NCI-H526 treated with DMSO at 0.1 percent for 48 hours (cell line): ENCODE measurements at regions not wholly inside any gene's neighbourhood (a gene's known extent, or its start where the extent isn't known, plus 50 kb on each side); places are given as distances from the start of the nearest gene placed in this dataset.
"Not testable (repeated sequence)": the region's sequence is repeated elsewhere in the genome, so short reads cannot be mapped to it uniquely, and the experiment has no call there.

ENCODE experiments used
- DNase-seq: peaks from one replicate; lab custom pipeline; 2025; lab: John Stamatoyannopoulos, UW

DNA sequence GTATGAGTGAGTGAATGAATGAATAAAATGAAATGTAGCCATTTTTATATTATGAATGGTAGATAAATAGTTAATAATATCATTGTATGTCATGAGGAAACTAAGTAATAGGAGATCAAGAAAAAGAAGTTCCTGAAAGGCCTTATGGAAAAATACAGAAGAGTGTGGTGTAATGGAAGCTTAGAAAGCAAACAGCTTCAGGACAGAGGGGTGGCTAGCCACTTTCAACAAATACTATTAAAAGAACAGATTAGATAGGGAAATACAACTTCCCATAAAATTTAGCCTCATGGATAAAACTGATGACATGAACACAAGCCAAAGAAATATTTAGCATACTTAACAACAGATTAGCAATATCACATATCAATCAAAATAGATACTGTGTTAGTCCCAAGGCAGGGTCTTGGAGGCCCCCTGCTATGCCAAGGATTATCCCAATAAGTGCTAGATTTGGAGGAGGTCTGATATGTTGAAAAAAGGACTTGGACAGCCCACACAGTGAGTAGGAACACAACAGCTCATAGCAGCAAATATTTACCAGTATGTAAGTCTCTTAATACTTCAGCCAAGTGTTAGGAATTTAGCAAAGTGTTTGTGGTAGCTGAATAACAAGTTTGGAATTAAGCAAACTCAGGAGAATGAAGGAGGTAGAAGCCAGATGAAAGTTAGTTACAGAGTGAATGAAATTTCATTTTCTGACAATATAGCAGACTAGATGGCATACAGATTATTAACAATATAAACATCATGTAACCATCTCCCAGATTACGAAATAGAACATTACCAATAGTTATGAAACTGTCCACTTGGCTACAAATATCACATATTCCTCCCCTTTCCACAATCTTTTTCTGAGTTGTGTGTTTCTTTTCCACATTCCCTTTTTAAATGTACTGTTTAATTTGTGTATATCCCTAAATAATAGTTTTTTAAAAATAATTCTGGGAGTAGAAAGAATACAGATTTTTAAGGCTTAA lies 1632.0 kb downstream of the PCDH9 start:
- DNase-seq = no peak

DNA sequence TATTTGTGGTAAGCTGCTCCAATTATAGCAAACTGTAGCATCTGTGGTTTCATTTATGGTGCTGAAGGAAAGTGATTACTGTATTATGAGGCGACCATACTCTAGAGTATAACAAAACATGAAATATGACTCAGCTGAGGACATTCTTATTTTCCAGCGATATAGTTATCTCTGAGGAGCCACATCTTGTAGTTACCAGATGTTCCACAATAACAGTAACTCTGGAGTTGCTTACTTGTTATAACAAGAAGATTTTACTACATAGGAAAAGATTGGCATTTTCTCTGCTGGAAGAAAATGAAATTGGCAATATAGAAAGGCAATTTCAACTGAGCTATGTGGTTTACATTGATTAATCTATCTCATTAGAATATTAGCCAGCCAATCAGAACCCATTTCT lies 1634.2 kb downstream of the PCDH9 start:
- no peak for DNase-seq

DNA sequence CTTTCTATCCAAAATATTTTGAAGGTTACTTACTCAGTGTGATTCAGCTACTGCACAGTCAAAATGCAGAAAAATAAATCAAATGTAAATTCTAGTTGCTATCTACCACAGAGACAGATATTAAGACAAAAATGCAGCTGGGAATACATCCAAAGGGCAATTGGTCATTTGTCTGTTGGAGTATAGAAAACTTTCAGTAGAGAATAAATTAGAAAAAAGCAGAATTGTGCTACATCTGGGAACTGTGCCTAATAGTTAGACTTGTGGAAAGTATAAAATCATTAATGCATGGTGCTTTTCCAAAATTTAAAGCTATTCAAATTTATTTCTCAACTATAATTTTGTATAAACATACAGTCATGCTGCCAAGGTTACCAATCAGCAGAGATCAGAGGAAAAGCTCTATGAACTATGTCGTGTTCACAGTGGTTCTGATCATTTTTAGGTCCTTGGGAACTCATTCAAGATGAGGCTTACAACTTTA lies 1635.8 kb downstream of the PCDH9 start:
- no peak for DNase-seq

DNA sequence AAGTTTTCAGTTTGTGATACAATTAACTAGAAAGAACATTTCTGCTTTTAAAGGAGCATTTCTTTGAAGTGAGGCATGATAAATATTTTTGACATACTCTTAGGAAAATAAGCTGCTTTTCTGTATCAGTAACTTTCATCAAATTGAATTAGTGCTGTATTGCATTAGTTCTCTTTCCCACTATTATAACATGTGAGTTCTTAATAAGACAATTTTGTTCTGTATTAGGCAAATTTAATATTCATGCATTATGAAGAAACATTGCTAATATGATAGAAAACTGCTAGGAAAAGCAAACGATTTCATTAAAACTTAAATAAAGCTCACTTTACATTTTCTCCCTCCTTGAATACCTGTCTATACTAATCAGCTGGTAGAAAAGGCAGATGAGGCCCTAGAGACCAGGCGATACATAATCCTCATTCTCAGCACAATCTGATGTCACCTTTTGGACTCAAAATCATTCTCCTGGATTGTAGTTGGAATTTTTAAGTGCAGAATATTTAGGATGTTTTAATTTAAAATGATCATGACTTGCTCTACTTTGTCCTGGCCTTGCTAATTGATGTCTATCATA lies 1636.8 kb downstream of the PCDH9 start:
- no peak for DNase-seq

DNA sequence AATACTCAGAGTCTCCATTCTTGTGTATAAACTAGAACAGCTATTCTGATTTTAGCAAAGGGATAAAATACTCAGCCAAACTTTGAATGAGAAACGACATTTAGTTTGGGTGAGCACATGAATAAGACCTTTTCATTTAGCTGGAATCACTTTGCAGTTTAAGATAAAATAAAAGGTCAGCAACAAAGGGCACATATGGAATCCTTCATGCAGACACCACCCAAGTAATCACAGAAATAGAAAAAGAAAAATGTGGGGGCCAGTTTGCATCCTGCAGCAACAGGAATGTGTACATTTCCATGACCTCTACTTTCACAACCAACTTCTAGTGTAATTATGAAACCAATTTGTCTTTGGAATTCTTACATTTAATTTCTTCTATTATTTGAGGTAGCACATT lies 1637.4 kb downstream of the PCDH9 start:
- no peak for DNase-seq

DNA sequence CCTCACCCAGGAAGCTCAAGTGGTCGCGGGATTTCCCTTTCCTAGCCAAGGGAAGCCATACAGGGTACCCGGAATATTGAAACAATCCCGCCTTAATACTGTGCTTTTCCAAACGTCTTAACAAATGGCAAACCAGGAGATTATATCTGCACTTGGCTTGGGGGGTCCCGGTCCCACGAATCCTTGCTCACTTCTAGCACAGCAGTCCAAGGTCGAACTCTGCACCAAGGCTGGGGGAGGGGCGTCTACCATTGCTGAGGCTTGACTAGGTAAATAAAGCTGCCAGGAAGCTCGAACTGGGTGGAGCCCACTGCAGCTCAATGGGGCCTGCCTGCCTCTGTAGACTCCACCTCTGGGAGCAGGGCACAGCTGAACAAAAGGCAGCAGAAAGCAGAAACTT lies 1644.8 kb downstream of the PCDH9 start:
- no peak for DNase-seq

DNA sequence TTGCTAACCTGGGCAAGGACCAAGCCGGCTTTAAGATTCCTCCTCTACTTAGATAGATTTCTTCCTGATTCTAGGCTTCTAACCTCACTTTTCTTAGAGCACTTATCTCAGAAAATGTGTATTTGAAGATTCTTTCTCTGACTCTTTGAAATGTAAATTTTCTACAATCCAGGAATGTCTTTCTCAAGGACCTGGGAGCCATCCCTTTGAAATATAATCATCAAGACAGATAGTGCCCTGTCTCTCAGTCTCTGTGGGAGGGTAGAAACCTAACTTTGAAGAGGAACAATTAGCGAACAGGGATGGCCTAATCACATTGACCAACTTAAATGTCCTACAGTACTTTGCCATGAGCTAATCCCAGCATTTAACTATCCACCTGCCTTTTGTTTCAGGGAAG lies 1646.0 kb downstream of the PCDH9 start:
- no peak for DNase-seq

DNA sequence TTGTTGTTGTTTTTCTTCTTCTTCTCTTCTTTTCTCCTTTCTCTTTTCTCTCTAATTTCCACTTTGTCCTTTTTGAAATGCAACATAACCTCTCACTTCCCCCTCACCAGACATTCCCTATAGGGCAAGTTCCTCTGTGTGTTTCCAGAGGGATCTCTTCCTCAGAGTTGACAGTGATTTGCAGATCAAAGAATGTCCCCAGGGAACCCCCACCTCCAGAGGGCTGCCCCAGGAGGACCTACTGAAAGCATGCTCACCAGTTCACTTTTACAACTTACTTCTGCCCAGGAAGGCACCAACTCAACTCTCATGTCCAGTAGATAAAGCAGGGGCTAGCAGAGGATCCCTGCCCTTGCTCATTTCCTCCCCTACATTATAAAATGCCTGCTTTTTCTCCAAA lies 1648.0 kb downstream of the PCDH9 start:
- no peak for DNase-seq

DNA sequence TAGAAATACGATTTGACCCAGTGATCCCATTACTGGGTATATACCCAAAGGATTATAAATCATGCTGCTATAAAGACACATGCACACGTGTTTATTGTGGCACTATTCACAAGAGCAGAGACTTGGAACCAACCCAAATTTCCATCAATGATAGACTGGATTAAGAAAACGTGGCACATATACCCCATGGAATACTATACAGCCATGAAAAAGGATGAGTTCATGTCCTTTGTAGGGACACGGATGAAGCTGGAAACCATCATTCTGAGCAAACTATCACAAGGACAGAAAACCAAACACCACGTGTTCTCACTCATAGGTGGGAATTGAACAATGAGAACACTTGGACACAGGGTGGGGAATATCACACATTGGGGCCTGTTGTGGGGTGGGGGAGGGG lies 1665.6 kb downstream of the PCDH9 start:
- not testable (repeated sequence) for DNase-seq

DNA sequence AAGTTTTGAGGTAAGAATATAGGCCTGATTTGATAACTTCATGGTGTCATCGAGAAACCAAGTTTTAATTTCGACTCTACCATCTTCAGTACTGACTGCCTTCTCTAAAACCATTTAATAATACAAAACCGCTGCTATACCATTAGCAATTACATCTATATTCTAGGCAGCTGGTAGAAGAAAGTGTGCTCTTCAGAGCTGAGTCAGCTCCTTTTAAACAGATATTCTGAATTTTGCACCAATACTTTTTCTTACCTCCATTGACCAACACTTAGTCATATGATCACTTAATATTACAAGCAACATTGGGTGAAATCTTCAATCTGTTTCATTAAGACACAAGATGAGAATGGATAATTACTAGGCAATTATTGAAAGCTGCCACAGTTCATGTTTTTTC lies 1667.8 kb downstream of the PCDH9 start:
- DNase-seq = no peak

DNA sequence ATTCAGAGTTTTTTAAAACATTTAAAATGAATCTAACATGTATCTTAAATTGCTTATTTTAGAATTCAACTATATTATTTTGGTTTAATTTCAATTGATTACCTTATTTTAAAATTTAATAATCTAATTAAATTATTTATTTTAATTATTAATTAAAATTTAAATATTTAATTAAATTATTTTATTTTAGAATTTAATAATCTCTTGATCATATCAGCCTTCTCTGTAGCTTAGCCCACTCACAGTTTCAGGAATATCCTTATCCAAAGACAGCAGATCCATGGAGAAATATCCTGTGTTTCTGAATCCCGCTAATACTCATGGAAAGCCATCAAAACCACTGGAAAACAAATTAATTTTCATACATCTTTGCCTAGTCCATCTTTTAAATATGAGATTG lies 1669.2 kb downstream of the PCDH9 start:
- DNase-seq = no peak

DNA sequence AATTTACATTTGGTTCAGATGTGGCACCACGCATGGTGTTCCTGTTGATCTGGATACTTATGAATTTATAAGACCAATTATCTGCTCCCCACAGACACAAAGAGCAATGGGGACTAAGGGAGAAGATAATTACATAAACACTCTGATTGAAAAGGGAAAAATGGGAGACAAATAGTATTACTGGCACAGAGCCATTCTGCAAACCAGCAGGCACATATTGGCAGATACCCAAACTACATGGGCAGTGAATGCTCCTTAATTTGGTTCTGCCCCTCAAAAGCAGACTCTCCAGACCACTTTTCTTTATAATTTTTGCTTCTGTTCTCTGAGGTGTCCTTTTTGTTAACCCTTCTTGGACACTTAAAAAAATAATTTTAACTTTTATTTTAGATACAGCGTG lies 1674.2 kb downstream of the PCDH9 start:
- DNase-seq = no peak

DNA sequence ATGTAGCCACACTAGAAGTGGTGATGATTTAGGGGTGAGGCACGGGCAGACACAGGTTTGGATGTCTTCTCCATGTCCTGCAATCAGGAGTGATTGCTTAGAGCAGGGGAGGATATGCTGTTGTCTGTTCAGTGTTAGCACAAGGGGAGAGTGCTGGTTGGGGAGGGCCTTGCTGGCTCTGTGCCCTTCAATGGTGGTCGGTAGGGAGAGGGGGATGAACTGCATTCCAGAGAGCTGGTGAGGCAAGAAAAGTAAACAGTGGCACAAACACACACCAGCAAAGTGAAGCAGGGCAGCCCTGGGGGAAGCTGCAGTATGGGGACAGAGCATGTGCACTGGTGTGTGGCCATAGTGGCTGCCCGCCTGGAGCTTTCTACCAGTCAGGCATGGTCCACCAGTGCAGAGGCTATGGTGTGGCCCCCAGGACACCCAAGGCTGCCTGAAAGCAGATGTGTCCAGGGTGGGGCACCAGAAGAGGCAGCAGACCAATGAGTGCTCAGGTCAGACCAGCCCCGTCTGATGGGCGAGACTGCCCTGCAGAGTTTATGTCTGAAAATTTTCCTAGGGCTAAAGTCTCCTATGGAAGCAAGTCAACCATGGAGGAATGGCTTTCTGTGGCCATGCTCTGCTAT lies 1676.9 kb downstream of the PCDH9 start:
- DNase-seq = no peak

DNA sequence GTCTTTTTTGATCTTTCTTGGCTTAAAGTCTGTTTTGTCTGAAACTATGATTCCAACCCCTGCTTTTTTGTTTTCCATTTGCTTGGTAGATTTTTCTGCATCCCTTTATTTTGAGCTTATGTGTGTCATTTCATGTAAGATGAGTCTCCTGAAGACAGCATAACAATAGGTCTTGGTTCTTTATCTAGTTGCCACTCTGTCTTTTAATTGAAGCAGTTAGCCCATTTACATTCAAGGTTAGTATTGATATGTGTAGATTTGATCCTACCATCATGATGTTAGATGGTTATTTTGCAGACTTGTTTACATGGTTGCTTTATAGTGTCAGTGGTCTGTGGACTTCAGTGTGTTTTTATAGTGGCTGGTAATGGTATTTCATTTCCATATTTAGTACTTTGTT lies 1678.9 kb downstream of the PCDH9 start:
- no peak for DNase-seq

DNA sequence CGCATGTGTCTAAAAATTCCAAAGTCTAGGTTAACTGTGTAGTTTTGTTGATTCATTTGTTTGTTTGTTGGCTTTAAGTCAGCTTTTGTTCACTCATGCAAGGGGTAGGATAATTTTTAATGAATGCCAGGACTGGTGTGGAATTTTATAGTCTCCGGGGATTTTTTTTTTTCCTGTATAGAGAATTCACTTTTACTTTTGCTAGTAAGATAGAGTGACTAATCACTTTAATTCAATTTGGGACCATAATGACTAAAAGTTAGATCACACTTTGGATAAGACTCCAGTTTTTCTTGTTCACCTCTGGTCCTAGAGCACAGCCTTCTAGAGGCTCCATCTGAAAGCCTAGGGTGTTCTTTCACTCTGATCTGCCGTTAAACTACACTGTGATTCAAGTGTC lies 1690.0 kb downstream of the PCDH9 start:
- DNase-seq = no peak

DNA sequence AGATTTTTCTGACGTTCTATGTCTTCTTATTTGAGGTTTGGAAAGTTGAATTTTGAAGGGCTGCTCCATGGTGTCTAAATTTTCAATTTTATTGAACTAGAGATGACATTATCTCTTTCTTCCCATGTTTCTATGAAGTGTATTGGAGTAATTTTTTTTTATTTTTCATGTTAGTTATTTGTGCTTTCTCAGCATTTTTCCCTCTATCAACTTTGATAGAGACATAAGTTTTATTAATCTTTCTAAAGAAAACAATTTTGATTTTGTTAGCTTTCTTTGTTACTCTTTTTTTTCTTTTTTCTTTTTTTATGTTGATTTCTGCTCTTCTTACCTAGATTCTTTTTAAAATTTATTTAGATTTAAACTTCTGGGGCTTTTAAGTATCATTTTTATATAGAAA lies 1694.8 kb downstream of the PCDH9 start:
- no peak for DNase-seq

DNA sequence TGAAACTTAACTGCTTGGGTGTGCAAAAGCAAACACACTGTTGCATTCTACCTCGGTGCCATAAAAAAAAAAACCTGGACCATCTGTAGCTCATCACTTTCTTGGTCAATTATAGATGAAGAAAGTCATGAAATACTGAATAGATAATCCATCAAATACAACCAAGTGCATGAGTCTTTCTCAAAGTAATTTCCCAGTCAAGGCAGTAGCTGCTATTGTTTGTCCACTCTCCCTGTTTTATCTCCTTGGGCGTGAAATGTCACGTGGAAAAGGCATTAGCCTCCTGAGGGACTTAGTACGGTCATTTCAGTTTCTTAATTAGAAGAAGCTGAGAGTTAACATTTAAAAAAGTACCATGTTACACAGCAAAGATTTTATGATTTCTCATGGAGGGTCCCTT lies 1697.9 kb downstream of the PCDH9 start:
- no peak for DNase-seq

DNA sequence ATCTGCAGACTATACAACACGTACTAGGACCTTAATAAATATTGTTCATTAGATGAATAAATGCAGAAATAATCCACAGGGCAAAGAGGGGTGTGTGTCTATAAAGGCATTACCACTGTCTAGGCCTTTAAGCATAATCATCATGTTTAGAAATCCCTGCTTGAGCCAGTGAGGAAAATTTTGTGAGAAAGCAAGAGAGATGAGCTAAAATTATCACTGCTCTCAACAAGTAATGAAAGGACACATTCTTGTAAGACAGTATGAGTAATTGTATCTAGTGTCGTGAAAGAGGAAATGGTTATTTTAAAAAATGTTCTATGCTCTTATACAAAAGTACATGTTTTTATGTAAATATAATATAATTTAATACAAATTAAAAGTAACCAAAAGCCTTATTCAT lies 1699.4 kb downstream of the PCDH9 start:
- no peak for DNase-seq

DNA sequence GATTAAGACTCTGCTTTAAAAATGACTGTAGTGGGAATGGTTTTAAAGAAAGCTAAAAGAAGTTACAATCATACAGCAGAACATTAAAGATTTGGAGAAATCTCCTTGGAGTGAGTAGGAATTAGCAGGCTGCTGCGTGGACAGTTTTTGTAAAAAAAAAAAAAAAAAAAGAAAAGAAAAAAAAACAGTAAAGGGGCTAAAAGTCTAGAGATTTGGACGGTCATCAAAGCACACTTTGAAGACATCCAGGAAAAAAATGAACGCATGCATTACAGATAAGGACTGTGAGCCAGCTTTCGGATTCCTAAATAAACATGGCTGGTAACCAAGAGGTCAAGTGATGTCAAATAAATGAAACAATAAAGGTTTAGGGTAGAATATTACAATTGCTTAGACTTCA lies 1700.6 kb downstream of the PCDH9 start:
- DNase-seq = no peak

DNA sequence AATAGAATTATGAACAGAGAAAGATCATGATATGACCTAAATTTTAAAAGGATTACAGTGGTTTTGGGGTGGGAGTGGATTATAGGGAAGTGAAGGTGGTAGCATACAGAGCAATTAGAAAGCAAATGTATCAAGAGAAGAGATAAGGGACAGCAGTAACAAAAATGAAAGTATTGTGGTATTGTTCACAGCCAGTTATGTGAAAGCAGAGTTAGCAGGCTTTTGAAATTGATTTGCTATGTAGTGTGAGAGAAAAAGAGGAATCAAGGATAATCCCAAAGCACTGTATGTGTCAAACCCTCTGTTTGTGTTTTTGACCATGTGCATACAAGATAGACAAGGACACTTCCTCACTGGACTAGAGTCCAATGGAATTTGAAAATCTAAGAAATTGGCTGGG lies 1721.4 kb downstream of the PCDH9 start:
- DNase-seq = no peak

DNA sequence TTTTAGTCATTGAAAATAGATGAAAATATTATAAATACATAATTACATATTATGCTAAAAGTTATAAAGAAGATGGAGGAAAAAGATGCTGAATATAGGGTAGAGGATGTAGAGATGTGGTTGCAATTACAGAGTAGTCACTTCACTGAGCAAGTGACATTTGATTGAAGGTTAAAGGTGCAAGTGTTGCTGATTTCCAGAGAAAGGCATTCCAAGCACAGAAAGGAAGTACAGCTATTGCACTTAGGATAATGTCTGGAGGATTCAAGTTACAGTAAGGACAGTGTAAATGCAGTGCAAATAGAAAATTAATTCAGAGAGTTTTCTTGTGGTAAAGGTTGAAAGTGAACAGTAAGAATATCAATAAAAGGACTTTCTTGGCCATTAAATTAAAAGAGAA lies 1721.8 kb downstream of the PCDH9 start:
- DNase-seq = no peak

DNA sequence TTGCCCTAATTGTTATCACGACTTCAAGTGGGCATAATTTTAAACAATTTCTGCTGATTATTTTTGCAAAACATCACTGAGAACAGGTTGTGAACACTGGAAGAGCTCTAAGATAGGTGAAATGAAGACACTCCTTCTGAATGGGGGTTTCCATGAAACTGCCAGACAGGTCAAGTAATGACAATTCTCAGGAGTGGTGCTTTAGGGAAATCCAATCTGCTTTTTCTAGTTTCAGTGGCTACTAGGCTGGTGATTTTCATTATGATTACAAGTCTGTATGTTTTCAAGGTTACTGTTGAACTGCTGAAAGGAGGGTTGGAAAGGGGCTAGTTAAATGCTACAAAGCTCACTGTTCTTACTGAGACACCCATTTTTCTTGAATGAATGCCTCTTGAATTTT lies 1724.2 kb downstream of the PCDH9 start:
- DNase-seq = no peak

DNA sequence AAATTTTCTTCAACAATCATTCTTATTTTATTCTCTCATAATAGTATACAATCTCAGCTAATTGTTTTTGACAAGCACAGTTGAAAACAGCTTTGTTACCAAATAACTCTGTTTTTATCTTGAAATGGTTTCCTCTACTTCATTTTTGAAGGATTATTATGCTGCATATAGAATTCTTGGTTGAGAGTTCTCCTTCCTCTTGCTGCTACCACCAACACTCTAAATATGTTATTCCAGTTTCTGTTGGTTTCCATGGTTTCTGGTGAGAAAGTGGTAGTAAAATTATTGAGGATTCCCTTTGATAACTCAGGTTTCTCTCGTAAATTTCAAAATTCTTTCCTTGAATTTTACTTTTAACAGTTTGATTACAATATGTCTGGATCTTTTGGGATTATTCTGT lies 1725.9 kb downstream of the PCDH9 start:
- DNase-seq = no peak
